Progenitor cell of endocrine pancreas (in vitro differentiated cells): ENCODE measurements at regions not wholly inside any gene's neighbourhood (a gene's known extent, or its start where the extent isn't known, plus 50 kb on each side); places are given as distances from the start of the nearest gene placed in this dataset.

Source experiments
- DNase-seq: peaks from one replicate; pipeline ENCODE4 v3.0.0; 2021; ENCODE audit warnings: low spot score; ENCODE audit not compliant: unreplicated experiment
- H3K27ac Mint-ChIP-seq: 2 replicates; pipeline ENCODE4 v1.8.0; 2021; ENCODE audit warnings: mild to moderate bottlenecking, moderate library complexity, mixed read lengths
- H3K27me3 Mint-ChIP-seq: 2 replicates; pipeline ENCODE4 v1.8.0; 2021; ENCODE audit warnings: mixed read lengths
- H3K36me3 Mint-ChIP-seq: 2 replicates; pipeline ENCODE4 v1.8.0; 2022; ENCODE audit warnings: mixed read lengths; ENCODE audit not compliant: insufficient read depth
- H3K4me1 Mint-ChIP-seq: 2 replicates; pipeline ENCODE4 v1.8.0; 2021; ENCODE audit warnings: low read depth, mixed read lengths
- H3K4me3 Mint-ChIP-seq: 2 replicates; pipeline ENCODE4 v1.8.0; 2021; ENCODE audit warnings: low read depth, mild to moderate bottlenecking, moderate library complexity, mixed read lengths
- H3K9me3 Mint-ChIP-seq: 2 replicates; pipeline ENCODE4 v1.8.0; 2021; ENCODE audit warnings: low read depth, mixed read lengths
- CTCF ChIP-seq: fragments of 200-600 bp; sonication (generic); IDR thresholded peaks from one replicate; pipeline ENCODE4 v1.5.0; 2021; ENCODE audit warnings: antibody characterized with exemption, mild to moderate bottlenecking; ENCODE audit not compliant: unreplicated experiment

- H3K27ac Mint-ChIP-seq: no peak overlapping the region
- no peaks in the 10 kb centered on the region for H3K4me1 Mint-ChIP-seq
- no peak for DNase-seq
- no peak for TF ChIP-seq CTCF
- H3K9me3 Mint-ChIP-seq: no peaks in the 10 kb centered on the region
- H3K36me3 Mint-ChIP-seq: no peaks in the 10 kb centered on the region
- no peak overlapping the region for H3K4me3 Mint-ChIP-seq
- H3K27me3 Mint-ChIP-seq: no peaks in the 10 kb centered on the region
These were observed 392.8 kb upstream of the NR3C2 start for GRCh38 chr4:148834804-148835631.

DNA sequence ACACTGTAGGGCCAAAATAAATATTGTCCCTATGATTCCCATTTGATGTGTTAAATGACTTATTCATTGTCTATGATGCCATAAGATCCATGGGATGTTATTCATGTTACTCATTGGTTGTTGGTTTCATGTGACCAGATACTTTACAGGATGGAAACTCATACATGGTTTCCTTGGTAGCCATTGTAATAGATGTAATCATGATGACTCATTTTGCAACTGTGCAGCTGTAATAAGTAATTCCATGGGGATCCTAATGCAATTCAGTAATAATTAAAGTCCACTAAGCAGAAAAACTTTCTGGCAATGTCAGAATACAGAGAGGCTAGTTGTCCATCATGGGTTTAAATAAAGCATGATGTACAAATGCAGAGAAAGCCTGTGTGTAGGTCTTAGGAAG is 389.7 kb upstream of the NR3C2 start:
- Mint-ChIP-seq H3K4me3 (no peak overlapping the region), H3K36me3 (no peaks in the 10 kb centered on the region), H3K27ac (no peak overlapping the region), H3K4me1 (no peaks in the 10 kb centered on the region), H3K27me3 (no peaks in the 10 kb centered on the region), H3K9me3 (no peaks in the 10 kb centered on the region)
- no peak for DNase-seq
- TF ChIP-seq CTCF: no peak

DNA sequence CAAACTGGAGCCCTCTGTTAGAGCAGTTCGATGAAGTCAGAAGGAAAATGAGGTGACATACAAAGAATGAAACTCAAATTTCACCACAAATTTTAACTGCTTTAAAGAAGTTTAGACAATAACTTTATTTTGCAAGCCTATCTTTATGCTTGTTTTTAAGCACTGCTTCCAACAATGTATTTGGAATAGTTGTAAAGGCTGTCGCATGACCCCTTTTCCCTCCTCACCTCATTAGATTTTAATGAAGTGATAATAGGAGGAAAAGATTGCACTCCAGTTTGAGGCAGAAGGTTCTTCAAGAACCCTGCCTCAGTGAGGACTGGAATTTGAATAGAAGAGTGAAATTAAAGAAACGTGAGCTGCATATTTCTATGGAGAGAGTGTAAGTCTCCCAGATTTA is 386.1 kb upstream of the NR3C2 start:
- DNase-seq: no peak
- no peak overlapping the region for H3K4me3 Mint-ChIP-seq
- TF ChIP-seq CTCF: no peak
- H3K4me1 Mint-ChIP-seq: no peaks in the 10 kb centered on the region
- no peaks in the 10 kb centered on the region for H3K36me3 Mint-ChIP-seq
- H3K27me3 Mint-ChIP-seq: no peaks in the 10 kb centered on the region
- no peaks in the 10 kb centered on the region for H3K9me3 Mint-ChIP-seq
- no peak overlapping the region for H3K27ac Mint-ChIP-seq

GRCh38 chr4:148827781-148828180 is 385.6 kb upstream of the NR3C2 start:
- no peaks in the 10 kb centered on the region for H3K36me3 Mint-ChIP-seq
- no peaks in the 10 kb centered on the region for H3K27me3 Mint-ChIP-seq
- H3K27ac Mint-ChIP-seq: no peak overlapping the region
- DNase-seq: no peak
- no peaks in the 10 kb centered on the region for H3K9me3 Mint-ChIP-seq
- H3K4me3 Mint-ChIP-seq: no peak overlapping the region
- no peaks in the 10 kb centered on the region for H3K4me1 Mint-ChIP-seq
- TF ChIP-seq CTCF: no peak

GRCh38 chr4:148823419-148823769 is 381.2 kb upstream of the NR3C2 start:
- Mint-ChIP-seq H3K27ac (no peak overlapping the region), H3K27me3 (no peaks in the 10 kb centered on the region), H3K36me3 (no peaks in the 10 kb centered on the region), H3K9me3 (no peaks in the 10 kb centered on the region), H3K4me1 (no peaks in the 10 kb centered on the region), H3K4me3 (no peak overlapping the region)
- TF ChIP-seq CTCF: no peak
- no peak for DNase-seq
